ENCODE measurements at regions not wholly inside any gene's neighbourhood (a gene's known extent, or its start where the extent isn't known, plus 50 kb on each side); places are given as distances from the start of the nearest gene placed in this dataset.

DNA sequence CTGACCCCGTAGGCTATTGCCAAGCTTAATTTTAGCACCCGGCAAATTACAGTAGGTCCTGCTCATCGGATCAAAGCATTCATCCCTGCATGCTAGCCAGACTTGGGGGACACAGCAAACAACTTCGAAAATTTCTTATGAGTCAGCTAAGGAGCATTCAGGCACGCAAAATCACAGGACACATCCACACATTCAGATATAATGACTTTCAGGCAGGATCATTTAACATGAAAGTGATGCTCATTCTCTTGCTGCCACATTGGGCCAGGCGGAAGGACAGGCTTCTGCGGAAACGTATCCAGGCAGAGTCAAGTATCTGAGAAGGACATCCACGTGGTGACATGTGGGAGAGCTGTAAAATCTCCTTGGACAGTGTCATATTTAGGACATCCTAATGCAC, 474.0 kb upstream of the NRP1 start:
- DNase-seq = no peak

DNA sequence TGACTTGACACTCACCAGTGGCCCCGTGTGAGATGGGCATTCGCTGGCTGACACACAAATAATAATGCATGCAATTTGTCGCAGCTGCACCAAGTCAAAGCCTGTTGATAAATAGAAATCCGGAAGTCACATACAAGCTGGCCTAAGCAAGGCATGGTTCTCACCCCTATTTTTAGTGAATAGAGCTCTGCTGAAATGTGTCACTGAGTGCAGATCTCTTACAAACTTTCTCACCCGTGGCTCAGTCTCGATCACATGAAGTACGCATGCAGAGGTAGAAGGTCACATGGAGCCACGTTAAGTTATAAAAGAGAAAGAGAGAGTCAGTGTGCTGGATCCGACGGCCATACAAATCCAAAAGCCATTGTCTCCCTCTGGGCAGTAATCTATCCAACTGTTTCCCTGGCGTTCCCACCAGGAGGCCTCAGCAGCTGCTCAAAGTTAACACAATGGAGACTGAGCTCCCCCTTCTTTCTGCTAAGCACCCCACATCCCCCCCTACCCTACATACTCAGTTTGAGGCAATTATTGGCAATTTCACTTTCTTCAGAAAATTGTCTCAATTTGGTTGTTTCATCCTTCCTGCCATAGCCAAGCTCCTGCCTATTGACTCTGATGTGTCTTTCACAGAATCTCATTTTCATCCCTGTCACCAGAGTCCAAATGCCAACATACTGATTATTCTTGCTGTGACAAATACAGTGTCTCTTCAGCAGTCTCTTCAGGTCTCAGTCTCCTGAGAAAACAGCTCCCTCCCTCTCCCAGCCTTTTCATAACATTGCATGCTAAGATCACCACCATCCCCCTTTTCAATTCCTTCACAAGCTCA, 473.3 kb upstream of the NRP1 start:
- DNase-seq = no peak

GRCh38 chr10:33805831-33806230, 471.4 kb upstream of the NRP1 start:
- DNase-seq = no peak

- no peak for DNase-seq
These were observed 470.1 kb upstream of the NRP1 start for GRCh38 chr10:33804584-33804983.

DNA sequence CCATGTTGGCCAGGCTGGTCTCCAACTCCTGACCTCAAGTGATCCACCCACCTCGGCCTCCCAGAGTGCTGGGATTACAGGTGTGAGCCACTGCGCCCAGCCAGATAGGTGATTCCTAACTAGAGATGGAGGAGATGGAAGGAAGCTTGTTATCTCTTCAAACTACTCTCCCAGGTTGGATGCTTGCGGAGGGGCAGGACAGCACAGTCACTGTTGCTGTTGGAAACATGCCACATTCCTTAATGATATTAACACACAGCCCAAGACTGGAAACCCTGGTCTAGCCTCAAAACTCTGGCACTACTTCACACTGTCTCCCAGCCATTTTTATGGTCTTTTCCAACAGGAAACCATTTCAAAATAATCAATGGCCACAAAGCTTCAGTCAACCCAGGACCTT, 468.8 kb upstream of the NRP1 start:
- DNase-seq = no peak

- DNase-seq = no peak
These were observed 468.1 kb upstream of the NRP1 start for GRCh38 chr10:33802566-33802965.

DNA sequence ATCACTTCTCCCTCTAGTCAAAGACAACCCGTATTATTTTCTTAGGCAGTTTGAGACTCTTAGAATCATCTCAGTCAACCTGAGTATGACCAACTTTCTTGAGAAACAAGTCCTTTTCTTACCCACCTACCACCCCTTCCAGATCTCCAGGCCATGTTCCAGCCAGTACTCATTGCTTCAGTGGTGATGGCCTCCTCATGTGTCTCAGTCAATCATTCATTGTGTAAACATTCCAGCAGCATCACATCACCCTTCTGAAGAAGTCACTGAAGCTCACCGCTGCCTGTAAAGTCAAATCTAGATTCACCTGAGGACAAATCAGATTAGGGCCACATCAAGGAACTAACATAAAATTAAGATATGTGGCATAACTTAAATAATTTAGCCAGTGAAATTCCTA, 467.2 kb upstream of the NRP1 start:
- DNase-seq = no peak

- no peak for DNase-seq
These were observed 466.5 kb upstream of the NRP1 start for GRCh38 chr10:33800986-33801385.

DNA sequence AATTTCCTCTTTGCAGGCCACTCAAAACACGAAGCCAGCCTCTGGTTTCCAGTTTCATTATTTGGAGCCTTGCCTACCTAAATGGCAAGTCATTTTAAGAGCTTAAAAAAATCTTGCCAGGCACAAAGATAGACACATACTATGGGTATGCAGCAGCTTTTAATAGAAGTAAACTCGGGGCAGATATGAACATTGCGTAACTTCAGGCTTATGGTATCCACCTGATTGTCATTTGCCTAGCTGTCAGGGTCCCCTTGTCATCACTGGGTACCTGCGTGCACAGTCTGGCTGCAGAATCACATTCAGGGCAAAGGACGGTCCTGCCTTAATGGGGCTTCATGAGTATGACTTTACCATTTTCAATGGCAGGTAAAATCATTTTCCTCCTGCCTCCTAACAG, 466.1 kb upstream of the NRP1 start:
- no peak for DNase-seq

GRCh38 chr10:33799944-33800323, 465.5 kb upstream of the NRP1 start:
- no peak for DNase-seq

GRCh38 chr10:33799281-33799943, 464.9 kb upstream of the NRP1 start:
- DNase-seq = no peak

GRCh38 chr10:33798754-33799153, 464.3 kb upstream of the NRP1 start:
- DNase-seq = no peak

GRCh38 chr10:33796680-33797079, 462.2 kb upstream of the NRP1 start:
- no peak for DNase-seq

DNA sequence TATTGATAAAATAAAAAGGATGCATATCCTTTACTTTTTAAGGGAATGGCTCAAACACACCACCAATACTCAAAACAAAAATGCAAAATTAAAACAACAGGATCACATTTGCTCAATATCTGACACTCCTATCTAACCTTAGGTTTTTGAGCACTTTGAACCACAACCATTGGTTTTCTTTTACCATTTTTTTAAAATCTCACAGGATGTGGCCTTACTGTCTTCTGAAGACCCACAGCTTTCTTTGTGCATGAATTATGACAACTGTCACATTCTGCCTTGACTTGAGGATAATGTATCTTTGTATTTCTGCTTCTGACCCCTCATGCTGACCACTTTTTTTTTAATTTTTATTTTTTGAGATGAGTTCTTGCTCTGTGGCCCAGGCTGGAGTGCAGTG, 461.1 kb upstream of the NRP1 start:
- no peak for DNase-seq

DNA sequence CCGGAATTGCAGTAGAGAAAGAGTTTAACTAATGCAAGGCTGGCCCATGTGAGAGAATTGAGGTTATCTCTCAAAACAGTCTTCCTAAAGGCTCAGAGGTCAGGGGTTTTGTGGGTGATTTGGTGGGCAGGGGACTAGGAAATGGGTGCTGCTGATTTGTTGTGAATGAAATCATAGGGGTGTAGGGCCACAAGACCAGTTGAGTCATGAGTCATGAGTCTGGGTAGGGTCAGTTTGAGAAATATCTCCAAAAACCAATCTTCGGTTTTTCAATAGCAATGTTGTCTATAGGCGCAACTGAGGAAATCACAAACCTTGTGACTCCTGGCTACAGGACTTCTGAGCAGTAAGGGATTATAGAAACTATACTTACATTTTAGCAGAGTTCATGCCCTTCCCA, 460.0 kb upstream of the NRP1 start:
- DNase-seq = no peak

GRCh38 chr10:33793793-33794192, 459.3 kb upstream of the NRP1 start:
- no peak for DNase-seq

GRCh38 chr10:33791272-33791660, 456.8 kb upstream of the NRP1 start:
- no peak for DNase-seq

GRCh38 chr10:33790521-33791271, 456.2 kb upstream of the NRP1 start:
- no peak for DNase-seq

- DNase-seq = no peak
These were observed 449.1 kb upstream of the NRP1 start for GRCh38 chr10:33783557-33783956.

DNA sequence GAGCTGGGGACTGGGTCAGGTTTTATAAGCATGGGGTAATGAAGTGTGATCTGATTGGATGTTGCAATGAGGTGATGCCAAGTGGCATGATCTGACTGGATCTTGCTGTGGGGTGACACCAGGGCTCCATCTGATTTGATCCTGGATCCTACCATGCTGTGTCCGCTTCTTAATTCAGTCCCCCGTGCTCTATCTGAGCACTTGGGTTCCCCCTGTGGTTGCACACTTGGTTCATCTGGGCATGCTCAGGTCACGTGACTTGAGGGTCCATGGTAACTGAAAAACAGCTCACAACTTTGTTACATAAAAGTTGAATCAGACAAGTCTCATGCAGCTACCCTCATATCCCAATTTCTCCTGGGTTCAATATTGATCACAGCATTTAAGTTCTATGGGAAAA, 448.6 kb upstream of the NRP1 start:
- DNase-seq = no peak

GRCh38 chr10:33781606-33782395, 447.3 kb upstream of the NRP1 start:
- no peak for DNase-seq

DNA sequence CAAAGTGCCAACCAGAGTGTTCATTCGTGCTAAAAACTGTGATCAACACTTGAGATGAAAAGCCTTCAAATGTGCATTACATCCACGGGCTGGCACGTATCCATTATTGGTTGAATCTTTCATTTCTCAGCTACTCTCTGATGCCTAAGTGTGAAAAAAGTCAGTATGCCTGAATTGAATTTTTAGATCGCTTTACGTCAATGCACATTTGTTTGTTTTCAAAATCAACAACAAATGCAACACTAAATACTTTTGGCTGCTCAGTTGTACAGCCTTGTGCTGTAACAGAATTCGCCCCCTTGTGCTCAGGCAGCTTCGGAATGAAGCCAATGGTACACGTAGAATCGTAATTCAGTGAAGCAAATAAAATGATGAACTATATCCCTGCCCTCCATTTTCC, 446.5 kb upstream of the NRP1 start:
- DNase-seq = no peak

GRCh38 chr10:33777223-33777622, 442.8 kb upstream of the NRP1 start:
- no peak for DNase-seq

All from stimulated activated CD4-positive, alpha-beta T cell treated with anti-CD3 and anti-CD28 coated beads, Interleukin-4, amount 100 ng/mL, for 1 hour (primary cell).